HG03025 (cell line): ENCODE measurements at regions not wholly inside any gene's neighbourhood (a gene's known extent, or its start where the extent isn't known, plus 50 kb on each side); places are given as distances from the start of the nearest gene placed in this dataset.
A peak's percentile ranks its signal among the peaks of the same experiment; 100 is the strongest.

Experiments
- ATAC-seq: cut with Tn5 transposase; IDR thresholded peaks from one replicate; pipeline ENCODE4 v1.9.1; 2021; ENCODE audit warnings: mild to moderate bottlenecking, moderate library complexity; ENCODE audit not compliant: unreplicated experiment, low FRiP score

DNA sequence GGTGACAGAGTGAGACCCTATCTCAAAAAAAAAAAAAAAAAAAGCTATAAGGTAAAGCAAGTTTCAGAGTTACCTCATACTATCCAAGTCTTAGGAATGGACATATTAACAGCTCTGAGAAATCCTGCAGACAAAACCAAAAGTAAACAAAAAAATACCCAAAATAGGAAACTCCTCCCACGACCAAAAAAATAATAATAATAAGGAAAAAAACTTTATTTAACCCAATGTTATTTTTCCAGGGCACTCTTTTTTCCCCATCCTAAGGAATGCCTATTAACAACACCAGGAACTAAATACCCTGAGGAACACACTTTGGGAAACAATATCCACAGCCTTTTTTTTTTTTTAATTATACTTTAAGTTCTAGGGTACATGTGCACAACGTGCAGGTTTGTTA lies 135.5 kb upstream of the CCND2 start:
- ATAC-seq: no peak

DNA sequence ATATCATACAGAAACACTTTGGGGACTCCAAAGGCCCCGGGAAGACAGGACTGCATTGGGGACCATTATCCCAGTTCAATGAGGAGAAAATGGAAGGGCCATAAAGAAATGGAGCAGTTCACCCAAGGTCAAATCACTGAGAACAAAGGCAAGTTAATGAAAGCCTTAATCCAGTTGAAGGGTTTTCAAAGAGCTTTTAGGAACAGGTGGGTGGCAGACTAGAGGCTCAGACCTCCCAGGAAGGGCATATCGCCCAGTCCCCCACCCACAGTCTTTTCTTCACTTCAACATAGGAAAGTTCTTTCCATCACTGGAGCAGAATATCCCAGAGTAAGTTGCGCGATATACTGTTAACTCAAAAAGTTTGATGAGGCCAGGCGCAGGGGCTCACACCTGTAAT lies 136.1 kb upstream of the CCND2 start:
- no peak for ATAC-seq

DNA sequence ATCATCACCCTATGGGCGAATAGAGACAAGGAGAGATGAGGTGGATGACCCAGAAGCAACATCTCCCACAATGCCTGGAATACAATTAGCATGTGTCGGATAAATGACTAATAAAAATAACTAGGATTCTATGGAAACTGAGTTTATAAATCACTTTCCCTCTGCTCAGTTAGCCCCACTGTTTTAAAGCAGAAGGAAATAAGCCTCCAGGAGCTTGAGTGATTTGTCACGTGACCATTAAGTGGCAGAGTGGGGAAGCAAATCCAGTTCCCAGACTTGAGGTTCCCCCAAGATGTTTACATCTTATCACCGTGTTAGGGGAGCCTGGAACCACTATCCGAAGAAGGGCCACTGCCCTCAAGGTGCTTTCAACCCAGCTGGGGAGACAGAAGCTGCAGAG lies 136.5 kb upstream of the CCND2 start:
- no peak for ATAC-seq

DNA sequence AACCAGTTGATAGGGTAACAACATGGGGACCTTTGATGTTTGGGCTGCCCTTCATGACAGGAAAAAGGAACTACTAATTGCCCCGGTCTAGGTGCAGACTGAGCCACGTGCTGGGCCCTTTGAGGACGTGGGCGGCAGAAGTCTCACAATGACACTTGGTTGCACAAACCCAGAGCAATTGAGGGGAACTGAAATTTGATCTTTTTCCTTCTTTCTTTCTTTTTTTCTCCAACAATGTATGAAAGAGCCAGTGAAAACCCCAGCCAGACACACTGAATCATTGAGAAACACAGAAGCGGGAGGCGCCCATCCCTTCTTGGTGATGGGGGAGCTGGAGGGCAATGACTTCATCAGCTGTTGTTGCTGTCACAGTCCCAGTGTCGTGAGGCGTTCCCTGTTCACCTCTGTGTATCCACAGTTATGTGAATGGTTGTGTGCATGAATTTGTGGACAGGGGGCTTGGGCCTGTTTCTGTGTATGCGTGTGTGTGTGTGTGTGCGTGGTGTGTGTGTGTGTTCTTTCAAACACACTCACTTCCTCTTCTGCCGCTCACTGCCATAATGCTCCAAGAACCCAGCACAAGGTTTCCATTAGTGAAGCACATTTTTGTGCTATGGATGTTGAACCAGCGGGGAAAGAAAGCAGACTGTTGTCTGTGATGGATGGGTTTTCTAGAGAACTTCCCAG lies 137.5 kb upstream of the CCND2 start:
- peak; percentile 75 for ATAC-seq

DNA sequence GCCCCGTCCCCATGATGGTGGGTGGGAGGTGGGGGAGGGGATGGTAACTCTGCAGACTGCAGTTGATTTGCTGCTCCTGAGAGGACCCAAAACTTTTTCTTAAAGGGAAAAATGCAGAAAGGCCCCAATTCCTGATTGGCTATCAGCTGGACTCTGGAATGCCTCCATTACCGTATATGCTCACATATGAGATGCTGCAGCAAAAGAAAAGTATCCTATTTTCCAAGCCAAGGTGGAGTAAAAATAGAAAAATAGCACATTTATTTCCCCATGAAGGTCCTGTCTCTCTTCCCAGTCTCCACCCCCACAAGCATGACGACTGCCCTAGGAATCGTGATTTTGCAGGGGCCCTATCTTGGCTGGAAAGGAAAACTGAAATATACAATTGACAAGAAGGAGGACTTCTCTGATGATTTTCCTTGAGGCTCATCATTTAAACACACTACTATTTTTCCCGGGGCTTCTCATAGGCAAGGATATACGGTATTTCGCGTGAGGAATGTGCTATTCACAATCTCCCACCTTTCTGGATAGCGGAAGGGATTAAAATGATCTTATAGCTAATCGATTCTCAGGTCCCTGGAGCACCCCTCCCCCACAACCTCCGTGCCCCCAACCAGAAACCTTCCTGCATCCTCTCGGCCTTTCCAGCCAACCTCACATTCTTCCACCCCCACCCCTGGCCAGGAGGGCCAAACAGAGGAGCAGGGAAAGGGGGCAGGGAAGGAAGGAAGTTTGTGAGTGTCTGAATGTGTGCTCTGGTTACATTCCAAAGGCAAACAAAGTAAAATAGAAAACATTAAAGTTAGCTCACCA lies 138.9 kb upstream of the CCND2 start:
- ATAC-seq: no peak

DNA sequence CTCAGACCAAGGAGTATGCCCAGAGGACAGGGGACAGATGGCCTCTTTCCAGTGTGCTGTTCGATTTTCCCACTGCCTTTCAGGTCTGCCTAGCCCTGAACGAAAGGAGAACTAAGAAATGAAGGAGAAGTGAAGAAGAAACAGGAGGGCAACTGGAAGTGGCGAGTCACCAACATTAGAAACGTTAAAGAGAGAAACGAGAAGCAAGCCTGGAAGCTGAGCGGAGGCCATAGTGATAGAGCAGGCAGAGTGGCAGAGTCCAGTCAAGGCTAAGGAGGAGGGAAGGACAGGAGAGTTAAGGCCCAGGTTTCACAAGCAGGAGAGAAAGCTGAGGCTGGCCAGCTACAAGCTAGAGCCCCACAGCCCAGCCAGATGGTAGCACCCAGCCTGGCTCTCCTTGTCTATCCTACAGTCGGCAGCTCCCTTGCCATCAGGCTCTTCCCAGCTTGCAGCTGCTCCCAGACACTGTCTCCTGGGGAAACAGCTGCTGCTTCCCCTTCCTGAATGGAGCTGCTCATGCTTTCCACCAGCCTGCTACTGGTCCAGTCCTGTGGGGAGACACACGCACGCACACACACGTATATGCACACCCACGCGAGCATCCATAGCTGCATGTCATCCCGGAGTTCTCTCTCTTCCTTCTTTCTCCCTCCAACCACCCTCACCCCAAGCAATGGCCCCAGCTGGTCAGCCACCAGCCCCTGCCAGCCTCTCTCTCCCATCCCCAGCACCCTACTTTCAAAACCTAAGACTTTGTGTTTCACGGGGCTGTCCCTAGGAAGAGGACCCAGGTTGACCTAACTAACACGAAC lies 139.7 kb upstream of the CCND2 start:
- no peak for ATAC-seq

DNA sequence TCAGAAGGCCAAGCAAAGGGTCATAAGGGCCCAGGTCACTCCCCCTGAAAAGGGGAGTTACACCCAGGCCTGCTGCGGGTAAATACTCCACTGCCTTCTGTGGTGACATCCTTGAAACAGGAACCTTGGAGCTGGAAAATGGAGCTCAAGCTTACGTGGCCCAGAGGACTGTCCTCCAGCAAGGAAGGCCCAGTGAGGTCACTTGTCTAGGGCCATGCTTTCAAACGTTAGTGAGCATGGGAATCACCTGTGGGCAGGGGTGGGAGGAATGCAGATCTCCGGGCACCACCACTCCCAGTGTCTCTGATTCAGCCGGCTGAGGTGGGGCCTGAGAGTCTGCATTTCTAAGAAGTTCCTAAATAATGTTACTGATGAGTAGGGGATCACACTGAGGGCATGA lies 140.5 kb upstream of the CCND2 start:
- no peak for ATAC-seq

DNA sequence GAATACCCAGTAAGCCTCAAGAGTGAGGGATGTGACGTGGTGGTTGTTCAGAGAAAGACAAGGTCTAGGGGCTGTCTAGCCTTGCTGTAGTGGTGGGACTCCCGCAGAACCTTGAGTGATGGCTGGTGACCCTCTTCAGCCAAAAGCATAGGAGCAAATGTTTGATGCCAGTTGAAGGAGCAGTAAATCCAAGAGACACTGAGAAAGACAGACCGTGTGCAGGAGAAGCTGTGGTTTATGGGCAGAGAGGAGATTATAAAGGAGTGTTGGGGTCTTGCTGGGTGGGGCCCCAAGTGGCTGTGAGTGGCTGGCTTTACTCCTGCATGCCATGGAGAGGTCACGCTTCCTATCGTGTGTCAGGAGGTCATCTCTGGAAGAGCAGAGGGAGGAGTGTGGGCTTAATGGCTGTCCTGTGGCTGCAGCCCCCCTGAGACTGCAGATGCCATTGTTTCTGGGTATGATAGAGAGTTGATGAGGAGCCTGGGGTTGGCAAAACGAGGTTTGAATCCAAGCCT lies 152.0 kb upstream of the CCND2 start:
- no peak for ATAC-seq

DNA sequence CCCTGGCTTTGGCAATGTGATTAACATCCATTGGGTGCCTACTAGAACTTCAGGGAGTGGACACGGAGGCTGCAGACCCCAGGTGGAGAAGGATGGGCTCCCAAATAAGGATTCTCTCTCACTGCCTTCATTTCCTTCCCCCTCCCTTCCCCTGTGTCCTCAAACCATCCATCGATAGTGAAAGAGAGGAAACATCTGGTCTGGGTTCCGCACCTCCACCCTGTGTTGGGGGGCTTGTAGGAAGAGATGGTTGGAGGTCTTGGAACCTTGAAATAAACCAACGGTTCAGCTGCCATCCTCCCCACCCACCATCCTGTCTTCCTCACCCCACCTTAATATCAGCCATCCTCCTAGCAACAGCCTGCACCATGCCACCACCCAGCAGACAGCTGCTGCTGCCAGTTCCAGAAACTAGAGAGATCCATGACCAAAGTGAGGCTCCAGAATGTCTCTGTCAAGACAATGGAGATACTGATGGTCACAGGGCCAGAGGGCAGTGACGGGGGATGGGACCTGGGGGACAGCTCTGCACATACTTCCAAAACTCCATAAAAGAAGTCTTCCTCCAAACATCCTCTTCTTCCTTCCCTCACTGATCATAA lies 153.1 kb upstream of the CCND2 start:
- ATAC-seq: no peak

DNA sequence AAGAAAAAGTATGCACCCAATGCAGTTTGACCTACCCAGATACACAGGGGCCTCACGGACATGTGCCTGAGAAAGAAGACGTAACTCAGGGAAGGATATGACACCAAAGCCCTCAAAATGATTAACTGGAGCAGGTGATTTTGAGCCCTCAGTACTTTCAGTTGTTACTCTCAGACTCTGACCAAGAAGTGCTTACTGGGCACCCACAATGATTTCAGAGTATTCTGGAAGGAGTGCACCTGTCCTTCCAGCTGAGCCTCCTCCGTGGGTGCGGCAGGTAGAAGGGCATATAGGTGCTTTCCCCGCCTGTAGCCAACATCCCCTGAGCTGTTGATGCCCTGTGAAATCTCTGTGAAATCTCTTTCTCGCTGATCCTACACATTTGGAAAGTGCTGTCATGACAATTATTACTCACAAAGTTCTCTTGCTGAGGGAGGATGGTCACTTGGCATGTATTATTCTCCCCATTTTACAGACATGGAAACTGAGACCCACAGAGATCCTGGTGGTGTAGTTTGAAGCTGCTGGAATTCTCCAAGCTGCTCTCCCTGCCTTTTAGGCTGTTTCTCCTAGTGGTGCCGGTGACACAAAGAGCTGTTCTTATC lies 154.3 kb upstream of the CCND2 start:
- peak; percentile 68 for ATAC-seq

DNA sequence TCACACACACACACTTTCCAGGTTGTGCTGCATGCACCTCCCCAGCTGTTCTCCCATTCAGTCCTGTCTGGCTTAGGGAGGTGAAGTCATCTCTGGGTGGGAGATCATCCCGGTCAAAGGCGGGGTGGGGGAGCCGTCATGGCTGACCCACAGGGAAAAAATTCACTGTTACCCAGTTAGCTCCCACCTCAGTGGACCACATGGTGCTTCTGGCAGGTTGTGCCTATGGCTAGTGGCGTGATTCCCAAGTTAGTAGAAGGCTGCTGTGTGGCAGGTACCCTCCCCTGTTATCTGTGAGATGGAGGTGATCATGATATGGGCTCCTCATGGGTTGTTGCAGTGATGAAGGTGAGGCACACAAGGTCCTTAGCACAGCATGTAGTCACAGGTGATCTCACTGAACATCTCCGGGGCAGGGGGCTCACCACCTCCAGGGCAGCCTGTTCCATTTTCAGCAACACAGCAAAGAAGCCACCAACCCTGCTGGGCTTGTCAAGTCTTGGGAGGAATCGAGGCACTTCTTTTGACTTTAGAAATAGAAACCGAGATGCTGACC lies 154.9 kb upstream of the CCND2 start:
- ATAC-seq: no peak

DNA sequence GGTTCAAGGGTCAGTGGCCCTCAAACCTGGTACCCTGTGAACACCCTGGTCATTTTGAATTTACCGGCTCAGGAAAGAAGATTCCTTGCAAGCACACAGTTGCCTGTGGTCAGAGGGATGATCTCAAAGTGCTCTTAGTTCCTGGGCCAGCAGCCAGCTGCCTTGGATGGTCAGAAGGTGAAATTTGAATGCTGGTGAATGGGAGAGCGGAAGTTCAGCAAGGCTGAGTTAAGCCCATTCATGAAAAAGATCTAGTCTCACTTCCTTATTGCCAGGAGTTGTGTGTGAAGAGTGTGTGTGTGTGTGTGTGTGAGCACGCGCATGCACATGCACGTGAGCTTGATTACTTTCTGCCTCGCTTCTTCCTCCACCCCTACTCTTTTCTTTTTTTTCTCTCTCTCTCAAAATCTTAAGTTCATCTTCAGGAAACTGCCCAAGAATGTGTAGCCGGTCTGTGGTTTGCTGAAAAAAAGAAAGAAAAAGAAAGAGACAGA lies 155.5 kb upstream of the CCND2 start:
- ATAC-seq: no peak

DNA sequence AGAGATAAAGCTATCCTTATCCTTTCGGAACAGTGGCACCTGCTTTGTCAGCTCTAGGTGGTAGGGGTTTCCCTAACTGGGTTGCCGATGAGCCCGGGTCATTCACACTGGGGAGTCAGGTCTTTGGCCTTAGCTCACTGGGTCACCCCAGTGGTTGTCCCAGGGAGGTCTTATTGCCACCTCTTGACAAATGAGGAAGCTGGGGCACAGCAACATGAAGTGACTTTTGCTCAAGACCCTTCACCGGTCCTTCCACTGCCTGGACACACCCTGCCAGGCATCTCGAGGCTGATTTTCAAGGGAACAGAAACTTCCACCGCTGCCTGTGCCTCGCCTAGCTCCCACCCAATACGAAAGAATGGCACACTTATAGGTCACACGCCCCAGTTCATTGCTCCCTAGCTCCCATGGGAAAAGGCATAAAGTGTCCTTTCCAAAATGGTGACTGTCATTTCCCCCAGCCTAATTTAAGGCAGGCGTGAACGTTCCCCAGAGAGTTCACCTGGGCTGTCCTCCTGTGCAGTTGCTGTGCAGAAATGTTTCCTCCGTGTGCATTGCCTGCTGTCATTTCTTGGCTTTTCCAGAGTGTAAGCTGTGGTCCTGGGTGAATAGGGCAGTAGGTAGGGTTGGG lies 156.1 kb upstream of the CCND2 start:
- no peak for ATAC-seq

DNA sequence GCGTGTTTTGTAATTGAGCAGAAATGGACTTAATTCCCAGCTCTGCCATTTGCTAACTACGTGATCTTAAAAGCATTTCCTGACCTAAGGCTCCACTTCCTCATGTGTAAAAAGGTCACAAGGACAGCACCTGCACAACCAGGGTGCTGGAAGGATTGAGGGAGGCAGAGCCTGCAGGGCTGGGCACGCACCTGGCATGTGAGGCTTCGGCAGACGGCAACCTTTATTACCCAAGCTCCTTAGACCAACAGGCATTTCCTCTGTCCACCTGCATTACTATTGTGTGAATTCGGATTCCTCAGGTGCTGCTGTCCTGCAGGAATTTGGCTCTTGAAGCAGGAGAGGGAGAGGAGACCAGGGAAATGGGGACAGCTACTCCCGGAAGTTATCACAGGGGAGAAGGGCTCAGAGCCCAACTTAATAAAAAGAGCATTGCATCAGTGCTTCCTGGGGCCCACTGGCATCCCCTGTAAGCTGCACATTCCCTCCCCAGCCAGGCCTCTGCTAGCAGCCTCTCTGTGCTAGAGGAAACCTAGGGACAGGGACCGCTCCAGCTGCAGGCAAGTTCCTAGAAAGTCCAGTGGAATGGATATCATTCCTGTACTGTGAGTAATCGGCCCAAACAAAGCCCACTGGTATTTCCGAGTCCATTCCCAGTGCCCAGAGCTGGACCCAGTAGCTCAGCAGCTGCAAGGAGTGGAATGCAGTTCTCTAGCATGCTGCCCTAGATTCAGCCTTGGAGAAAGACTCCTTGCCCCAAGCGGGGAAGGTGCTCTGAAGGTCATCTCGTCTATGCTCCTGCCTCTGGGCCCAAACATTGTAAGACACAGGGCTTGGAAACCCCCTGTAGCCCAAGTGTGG lies 157.1 kb upstream of the CCND2 start:
- no peak for ATAC-seq

DNA sequence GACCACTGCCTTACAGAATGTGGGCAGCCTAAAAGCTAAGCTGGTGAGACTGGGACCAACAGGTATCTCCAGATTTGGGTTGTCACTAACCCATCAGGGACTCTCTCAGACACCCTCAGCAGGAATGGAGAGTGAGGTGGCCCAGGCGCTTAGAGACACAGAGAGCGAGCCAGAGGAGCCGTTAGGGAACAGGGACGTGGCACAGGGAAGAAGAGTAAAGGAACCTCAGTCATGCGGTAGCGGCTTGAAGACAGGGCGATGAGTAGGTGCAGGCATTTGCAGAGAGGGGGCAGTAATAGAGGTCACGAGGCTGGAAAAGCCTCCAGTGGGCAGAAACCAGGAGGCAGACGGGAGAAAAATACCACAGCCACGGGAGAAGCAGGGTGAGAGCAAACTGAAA lies 158.0 kb upstream of the CCND2 start:
- no peak for ATAC-seq

DNA sequence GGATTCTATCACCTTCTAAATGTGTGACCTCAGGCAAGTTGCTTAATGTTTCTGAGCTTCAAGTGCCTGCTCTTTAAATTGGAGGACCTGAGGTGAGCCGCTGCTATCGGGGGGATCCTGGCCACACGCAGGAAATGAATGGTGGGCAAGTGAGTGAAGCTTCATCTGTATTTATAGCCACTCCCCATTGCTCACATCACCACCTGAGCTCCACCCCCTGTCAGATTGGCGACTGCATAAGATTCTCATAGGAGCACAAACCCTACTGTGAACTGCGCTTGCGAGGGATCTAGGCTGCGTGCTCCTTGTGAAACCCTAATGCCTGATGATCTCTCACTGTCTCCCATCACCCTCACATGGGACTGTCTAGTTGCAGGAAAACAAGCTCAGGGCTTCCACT lies 158.6 kb upstream of the CCND2 start:
- ATAC-seq: no peak

DNA sequence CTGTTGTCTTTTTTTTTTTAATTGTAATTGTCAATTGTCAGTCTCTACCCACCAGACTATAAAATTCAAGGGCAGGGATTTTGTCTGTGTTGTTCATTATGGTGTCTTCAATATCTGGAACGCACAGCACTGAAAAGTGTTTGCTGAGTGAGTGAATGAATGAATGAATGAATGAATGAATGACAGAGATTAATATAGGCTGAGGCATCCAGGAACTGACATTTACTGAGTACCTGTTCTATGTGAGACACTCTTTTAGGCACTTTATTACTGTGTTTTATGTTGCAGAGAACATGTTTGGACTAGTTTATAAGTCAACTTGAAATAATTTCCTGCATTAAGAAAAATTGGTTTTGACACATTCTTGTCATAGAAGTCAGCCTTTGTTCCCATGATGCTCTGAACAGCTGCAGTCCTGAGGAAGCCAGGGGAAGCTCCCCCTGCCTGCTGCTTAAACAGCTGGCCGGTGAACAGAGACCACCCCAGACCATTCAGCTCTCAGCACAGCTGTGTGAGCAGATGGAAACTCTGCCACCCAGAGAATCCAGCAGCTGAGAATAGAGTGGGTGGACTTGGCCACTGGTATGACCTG lies 160.7 kb upstream of the CCND2 start:
- no peak for ATAC-seq

DNA sequence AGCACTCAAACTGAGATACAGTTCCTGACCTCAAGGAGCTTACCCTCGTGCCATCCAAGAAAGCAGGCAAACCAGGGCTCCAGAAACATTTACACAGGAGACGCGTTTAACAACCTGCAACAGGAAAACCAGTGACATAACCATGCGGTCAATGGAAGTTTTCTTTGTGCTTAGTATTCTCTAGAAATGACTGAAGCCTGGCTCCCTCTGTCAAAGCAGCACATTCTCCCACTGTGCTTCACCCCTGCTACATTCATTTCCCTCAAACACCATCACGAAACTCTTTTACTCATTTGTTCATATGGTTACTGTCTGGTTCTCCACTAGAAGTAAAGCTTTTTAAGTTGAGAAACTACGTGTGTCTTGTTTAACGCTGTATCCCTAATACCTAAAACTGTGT lies 161.3 kb upstream of the CCND2 start:
- no peak for ATAC-seq
